T-helper 17 cell (primary cell): ENCODE measurements at regions not wholly inside any gene's neighbourhood (a gene's known extent, or its start where the extent isn't known, plus 50 kb on each side); places are given as distances from the start of the nearest gene placed in this dataset.

Experiments used
- ATAC-seq: fragments of 150-1000 bp; cut with Tn5 transposase; 2 replicates; pipeline ENCODE4 v1.10.0; 2021; ENCODE audit warnings: mild to moderate bottlenecking, moderate library complexity
- DNase-seq, 3 donors: peaks; one replicate each; pipeline versions ENCODE4 v3.0.0 to v3.0.0-alpha.2; 2020 to 2021
- H3K9me3 ChIP-seq: one replicate; pipeline ENCODE4 v1.7.0; 2013; ENCODE audit warnings: low read length, mild to moderate bottlenecking; ENCODE audit not compliant: control insufficient read depth, poor library complexity, severe bottlenecking
- H3K27ac Mint-ChIP-seq: one replicate; pipeline ENCODE4 v1.8.0; 2022; ENCODE audit warnings: mild to moderate bottlenecking, moderate library complexity, mixed read lengths
- H3K27me3 Mint-ChIP-seq: one replicate; pipeline ENCODE4 v1.8.0; 2022; ENCODE audit warnings: mixed read lengths
- H3K36me3 Mint-ChIP-seq: one replicate; pipeline ENCODE4 v1.8.0; 2022; ENCODE audit warnings: low read depth, mixed read lengths
- H3K4me1 Mint-ChIP-seq: one replicate; pipeline ENCODE4 v1.8.0; 2022; ENCODE audit warnings: mild to moderate bottlenecking, mixed read lengths
- H3K4me3 Mint-ChIP-seq: one replicate; pipeline ENCODE4 v1.8.0; 2022; ENCODE audit warnings: mild to moderate bottlenecking, moderate library complexity, mixed read lengths

DNA sequence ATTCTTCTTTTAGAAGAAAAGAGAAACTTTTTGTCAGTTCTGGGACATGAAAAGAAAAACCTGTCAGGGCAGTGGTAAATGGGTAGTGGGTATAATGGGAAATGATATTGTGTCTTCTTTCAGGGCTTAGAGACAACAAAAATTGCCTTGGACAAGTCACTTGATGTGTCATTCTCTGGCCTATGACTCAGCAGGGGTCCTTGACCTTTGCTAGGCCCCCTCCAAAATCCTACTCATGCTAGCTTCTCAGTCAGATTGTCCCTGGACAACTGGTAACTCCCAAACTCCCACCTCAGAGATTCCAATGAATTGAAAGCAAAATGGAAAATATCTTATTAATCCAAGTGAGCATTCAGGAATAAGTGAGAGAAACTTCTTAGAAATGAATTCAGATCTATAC is 258.8 kb upstream of the SPRY2 start:
- no peaks in the 10 kb centered on the region for H3K9me3 ChIP-seq
- Mint-ChIP-seq H3K27me3 (no peaks in the 10 kb centered on the region), H3K4me3 (no peak overlapping the region), H3K4me1 (no peaks in the 10 kb centered on the region), H3K36me3 (no peaks in the 10 kb centered on the region), H3K27ac (no peak overlapping the region)
- DNase-seq (no peak), ATAC-seq (no peak)

DNA sequence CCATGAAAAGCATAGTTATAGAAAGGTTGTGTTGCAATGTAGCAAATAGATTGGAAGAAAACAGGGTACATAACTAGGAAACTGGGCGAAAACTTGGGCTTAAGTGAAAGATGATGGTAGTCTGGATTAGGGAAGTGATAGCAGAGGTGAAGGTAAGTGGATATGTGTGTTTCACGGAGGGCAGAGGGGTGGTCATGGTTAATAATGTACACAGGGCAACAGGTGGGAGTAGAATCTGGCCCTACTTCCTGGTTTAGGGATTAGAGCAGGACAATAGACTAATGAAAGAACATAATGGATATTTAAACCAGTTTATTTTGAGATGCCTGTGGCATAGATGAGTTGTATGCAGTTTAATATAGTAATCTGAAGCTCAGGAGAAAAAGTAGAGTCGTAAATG is 257.3 kb upstream of the SPRY2 start:
- ATAC-seq, result no peak
- no peak for DNase-seq
- no peaks in the 10 kb centered on the region for H3K27me3 Mint-ChIP-seq
- no peak overlapping the region for H3K27ac Mint-ChIP-seq
- no peaks in the 10 kb centered on the region for H3K36me3 Mint-ChIP-seq
- H3K4me3 Mint-ChIP-seq, result no peak overlapping the region
- no peaks in the 10 kb centered on the region for H3K4me1 Mint-ChIP-seq
- no peaks in the 10 kb centered on the region for H3K9me3 ChIP-seq

DNA sequence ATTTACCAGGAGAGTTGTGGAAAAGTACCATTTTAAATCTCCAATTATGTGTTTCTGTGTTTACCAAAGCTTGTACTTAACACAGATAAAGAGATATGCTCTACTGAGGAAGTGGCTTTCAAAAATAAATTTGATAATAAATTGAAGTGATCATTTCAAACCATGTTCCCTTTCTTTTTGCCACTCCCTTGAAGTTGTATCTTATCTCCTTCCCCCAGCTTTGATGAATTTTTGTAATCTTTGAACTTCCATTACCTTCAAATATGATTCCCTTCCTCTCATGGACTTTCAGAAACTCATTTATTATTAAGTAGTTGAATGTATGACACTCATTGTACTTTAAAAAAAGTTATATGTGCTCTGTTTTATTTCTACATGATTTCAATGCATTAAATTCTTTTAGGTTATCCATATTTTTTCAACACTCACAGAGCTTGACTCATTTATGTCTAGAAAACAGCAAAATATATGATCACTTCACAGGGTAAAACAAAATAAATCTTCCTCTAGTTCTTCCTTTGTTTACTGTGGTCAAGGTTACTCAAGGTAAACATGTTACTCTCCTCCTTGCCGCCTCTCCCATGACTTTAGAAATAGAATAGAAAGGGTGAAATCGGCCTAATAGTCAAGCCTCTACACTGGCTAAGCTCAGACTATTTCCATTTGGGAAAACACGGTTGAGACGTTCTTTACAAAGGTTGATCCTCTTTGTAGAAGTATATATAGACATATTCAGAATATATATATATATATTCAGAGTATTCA is 251.2 kb upstream of the SPRY2 start:
- no peak overlapping the region for H3K27ac Mint-ChIP-seq
- ATAC-seq, result no peak

DNA sequence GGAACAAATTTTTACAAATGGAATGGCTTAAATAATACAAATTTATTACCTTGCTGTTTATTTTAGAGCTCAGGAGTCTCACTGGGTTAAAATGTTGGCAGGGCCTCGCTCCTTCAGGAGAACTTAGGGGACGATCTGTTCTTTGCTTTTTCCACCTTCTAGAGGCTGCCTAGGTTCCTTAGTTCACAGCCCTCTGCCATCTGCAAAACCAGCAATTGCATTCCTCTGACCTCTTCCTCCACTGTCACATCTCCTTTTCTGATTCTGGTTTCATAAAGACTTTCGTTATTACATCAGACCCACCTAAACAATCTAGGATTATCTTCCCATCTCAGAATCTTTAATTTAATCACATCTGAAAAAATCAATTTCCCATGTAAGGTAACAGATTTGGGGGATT is 249.6 kb upstream of the SPRY2 start:
- ATAC-seq, result no peak
- no peaks in the 10 kb centered on the region for H3K36me3 Mint-ChIP-seq
- H3K27me3 Mint-ChIP-seq, result no peaks in the 10 kb centered on the region
- H3K27ac Mint-ChIP-seq, result no peak overlapping the region
- no peak overlapping the region for H3K4me3 Mint-ChIP-seq
- DNase-seq, result no peak
- H3K9me3 ChIP-seq, result no peaks in the 10 kb centered on the region
- no peaks in the 10 kb centered on the region for H3K4me1 Mint-ChIP-seq

More for the DNA sequence above, 251.2 kb upstream of the SPRY2 start:
- Mint-ChIP-seq H3K27me3 (no peaks in the 10 kb centered on the region), H3K4me1 (no peaks in the 10 kb centered on the region), H3K36me3 (no peaks in the 10 kb centered on the region), H3K4me3 (no peak overlapping the region)
- no peaks in the 10 kb centered on the region for H3K9me3 ChIP-seq
- no peak for DNase-seq

DNA sequence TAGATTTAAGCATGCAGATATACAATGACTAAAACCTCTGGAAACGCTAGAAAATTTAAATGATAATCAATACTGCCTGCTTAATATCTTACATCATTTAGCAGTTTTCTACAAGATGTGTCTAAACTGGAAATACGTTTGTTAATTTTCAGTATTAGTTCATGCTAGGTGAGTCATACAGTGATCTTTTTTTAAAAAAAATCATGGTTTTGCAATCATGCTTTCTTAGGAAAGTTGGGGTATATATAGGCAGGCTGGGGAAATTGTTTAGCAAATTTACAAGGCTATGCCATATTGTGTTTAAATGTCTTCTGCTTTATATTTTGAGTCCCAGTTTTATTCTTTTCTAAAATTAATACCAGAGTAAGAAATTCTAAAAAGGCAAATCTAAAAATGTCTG is 245.4 kb upstream of the SPRY2 start:
- Mint-ChIP-seq H3K4me3 (no peak overlapping the region), H3K27ac (no peak overlapping the region), H3K4me1 (no peaks in the 10 kb centered on the region), H3K36me3 (no peaks in the 10 kb centered on the region), H3K27me3 (no peaks in the 10 kb centered on the region)
- ATAC-seq (no peak), DNase-seq (no peak)
- no peaks in the 10 kb centered on the region for H3K9me3 ChIP-seq

DNA sequence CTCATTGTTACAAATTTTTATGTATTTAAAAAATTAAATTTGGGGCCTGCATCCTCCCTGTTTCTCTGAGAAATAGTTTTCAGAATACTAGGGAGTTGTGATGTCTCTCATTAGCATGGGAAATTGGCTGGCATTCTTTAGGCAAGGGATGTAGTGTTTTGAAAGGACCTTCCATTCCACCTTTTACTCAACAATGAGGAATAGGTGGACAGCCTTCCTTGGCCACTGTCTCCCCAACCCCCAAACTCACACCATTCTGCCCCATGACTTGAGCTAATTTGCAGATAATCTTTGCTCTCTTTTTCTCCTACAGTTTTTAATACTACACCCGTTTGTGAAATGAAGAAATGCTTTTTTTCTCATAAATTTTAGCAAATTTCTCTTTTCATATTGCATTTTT is 244.6 kb upstream of the SPRY2 start:
- ATAC-seq (no peak), DNase-seq (no peak)
- H3K27ac Mint-ChIP-seq, result no peak overlapping the region
- no peaks in the 10 kb centered on the region for H3K9me3 ChIP-seq
- no peaks in the 10 kb centered on the region for H3K36me3 Mint-ChIP-seq
- H3K27me3 Mint-ChIP-seq, result no peaks in the 10 kb centered on the region
- H3K4me3 Mint-ChIP-seq, result no peak overlapping the region
- no peaks in the 10 kb centered on the region for H3K4me1 Mint-ChIP-seq

DNA sequence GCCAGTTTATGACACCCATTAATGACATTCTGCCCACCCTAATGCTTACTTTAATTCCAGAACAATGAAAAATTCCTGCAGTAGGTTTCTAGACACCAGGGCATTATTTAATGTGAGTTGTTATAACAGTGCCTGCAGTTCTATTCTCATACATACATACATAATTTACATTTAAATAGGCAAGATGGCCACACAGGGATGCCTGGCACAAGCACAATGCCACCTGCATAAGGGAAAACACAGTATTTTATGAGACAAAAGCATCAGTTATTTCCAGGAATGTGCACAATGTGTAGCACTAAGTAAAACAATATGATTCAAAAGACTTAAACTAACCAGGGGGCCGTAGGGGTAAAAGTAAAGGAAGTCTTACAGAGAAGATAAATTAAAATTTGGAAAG is 243.9 kb upstream of the SPRY2 start:
- no peak overlapping the region for H3K27ac Mint-ChIP-seq
- no peaks in the 10 kb centered on the region for H3K27me3 Mint-ChIP-seq
- H3K4me1 Mint-ChIP-seq, result no peaks in the 10 kb centered on the region
- ATAC-seq, result no peak
- H3K9me3 ChIP-seq, result no peaks in the 10 kb centered on the region
- no peaks in the 10 kb centered on the region for H3K36me3 Mint-ChIP-seq
- no peak overlapping the region for H3K4me3 Mint-ChIP-seq
- DNase-seq, result no peak

DNA sequence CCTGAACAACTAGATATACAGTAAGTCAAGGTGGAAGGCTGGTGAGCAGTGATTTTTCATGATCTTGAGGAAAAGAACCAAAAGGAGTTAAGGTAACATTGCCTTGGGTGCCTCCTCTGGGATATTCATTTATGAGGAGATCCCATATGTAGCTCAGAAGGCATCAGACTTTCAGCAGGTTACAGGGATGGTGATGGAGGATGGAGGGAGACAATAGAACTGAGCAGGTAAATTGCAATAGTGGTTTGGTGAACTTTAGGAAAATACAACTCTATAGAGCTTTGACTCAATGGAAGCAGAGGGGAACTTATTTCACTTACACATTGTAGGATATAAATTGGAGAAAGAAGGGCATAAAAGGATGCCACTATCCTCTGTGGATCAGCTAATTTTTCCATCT is 243.4 kb upstream of the SPRY2 start:
- no peaks in the 10 kb centered on the region for H3K27me3 Mint-ChIP-seq
- no peak overlapping the region for H3K27ac Mint-ChIP-seq
- H3K4me3 Mint-ChIP-seq, result no peak overlapping the region
- ATAC-seq (no peak), DNase-seq (no peak)
- H3K36me3 Mint-ChIP-seq, result no peaks in the 10 kb centered on the region
- no peaks in the 10 kb centered on the region for H3K9me3 ChIP-seq
- no peaks in the 10 kb centered on the region for H3K4me1 Mint-ChIP-seq

DNA sequence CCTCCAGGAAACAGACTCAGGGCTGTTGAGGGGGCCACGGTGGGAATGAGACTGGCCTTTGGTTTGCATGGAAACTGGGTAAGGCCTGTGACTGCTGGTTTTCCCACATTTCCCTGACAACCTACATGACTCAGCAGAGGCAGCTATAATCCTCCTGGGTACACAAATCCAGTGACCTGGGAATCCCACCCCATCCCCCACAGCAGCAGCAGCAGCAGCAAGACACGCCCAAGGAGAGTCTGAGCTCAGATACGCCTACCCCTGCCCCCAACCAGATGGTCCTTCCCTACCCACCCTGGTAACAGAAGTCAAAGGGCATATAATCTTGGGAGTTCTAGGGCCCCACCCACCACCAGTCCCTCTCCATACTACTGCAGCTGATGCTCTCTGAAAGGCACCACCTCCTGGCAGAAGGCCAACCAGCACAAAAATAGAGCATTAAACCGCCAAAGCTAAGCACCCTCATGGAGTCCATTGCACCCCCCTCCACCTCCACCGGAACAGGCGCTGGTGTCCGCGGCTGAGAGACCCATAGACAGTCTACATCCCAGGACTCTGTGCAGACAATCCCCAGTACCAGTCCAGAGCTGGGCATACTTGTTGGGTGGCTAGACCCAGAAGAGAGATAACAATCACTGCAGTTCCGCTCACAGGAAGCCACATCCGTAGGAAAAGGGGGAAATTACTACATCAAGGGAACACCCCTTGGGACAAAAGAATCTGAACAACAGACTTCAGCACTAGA is 237.2 kb upstream of the SPRY2 start:
- no peaks in the 10 kb centered on the region for H3K27me3 Mint-ChIP-seq
- no peaks in the 10 kb centered on the region for H3K9me3 ChIP-seq
- ATAC-seq (no peak), DNase-seq (no peak)
- H3K27ac Mint-ChIP-seq, result no peak overlapping the region
- H3K4me3 Mint-ChIP-seq, result no peak overlapping the region
- no peaks in the 10 kb centered on the region for H3K36me3 Mint-ChIP-seq
- no peaks in the 10 kb centered on the region for H3K4me1 Mint-ChIP-seq

DNA sequence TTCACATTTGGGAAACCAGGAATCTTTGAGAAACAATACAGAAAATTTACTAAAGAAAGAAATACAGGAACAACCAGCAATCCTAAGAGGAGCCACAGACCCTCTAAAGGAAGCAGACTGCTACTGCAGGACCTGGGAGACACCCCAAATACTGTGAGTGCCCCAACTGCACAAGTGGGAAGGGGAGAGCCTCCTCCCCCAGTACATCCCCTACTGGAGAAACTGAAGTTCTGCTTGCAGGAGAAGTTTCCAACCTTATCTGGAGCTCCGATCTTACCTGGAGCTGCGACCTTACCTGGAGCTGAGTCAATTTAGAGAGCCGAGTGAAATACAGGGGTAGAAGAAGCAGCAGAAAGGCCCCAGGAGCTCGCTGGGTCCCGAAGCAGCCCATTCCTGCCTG is 236.4 kb upstream of the SPRY2 start:
- H3K27me3 Mint-ChIP-seq, result no peaks in the 10 kb centered on the region
- H3K4me3 Mint-ChIP-seq, result no peak overlapping the region
- H3K9me3 ChIP-seq, result no peaks in the 10 kb centered on the region
- ATAC-seq (no peak), DNase-seq (no peak)
- no peaks in the 10 kb centered on the region for H3K36me3 Mint-ChIP-seq
- H3K4me1 Mint-ChIP-seq, result no peaks in the 10 kb centered on the region
- no peak overlapping the region for H3K27ac Mint-ChIP-seq

DNA sequence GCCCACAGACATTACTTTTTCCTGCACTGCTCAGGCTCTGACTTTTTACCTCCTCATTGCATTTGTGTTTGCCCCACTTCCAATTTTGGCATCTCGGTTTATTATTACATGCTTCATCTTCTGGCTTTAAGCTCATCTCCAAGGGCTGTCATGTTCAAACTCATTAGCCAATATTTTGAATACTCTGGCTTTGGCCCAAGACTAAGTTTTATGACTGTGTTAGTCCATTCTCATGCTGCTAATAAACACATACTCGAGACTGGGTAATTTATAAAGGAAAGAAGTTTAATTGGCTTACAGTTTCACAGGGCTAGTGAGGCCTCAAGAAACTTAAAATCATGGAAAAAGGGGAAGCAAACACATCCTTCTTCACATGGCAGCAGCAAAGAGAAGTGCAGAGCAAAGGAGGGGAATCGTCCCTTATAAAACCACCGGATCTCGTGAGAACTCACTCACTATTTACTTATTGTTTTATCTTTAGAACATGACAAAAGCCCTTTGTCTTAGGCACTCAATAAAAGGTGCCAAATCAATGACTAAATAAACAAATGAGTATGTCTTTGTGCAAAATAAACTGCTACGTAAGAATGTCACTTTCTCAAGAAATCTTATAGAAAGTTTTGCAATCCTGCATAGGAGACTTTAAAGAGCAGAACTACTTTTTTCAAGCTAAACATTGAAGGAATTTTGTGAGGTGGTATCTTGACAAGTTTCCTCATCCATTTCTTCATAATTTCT is 233.4 kb upstream of the SPRY2 start:
- Mint-ChIP-seq H3K4me1 (no peaks in the 10 kb centered on the region), H3K36me3 (no peaks in the 10 kb centered on the region), H3K4me3 (no peak overlapping the region), H3K27me3 (no peaks in the 10 kb centered on the region), H3K27ac (no peak overlapping the region)
- no peaks in the 10 kb centered on the region for H3K9me3 ChIP-seq
- ATAC-seq (no peak), DNase-seq (no peak)

DNA sequence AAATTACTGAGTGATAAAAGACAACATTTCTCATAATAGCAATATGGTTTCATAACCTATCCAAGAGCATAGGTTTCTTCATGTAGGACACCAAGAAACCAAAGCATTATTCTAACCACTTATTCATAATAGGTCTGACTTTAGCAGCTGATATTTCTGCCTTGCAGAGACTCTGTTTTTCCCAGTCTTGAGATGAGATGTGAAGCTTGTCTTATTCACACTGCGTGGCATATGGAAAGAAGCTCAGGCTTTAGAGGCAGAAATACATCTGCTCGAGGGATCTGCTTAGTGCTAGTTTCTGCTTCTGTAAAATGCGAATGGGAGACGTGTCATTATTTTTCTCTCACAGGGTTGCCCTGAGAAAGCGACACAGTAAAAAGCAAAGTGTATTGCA is 232.0 kb upstream of the SPRY2 start:
- Mint-ChIP-seq H3K36me3 (no peaks in the 10 kb centered on the region), H3K4me3 (no peak overlapping the region), H3K27ac (no peak overlapping the region), H3K27me3 (no peaks in the 10 kb centered on the region), H3K4me1 (no peaks in the 10 kb centered on the region)
- no peak for DNase-seq
- ATAC-seq, result no peak
- H3K9me3 ChIP-seq, result no peaks in the 10 kb centered on the region

DNA sequence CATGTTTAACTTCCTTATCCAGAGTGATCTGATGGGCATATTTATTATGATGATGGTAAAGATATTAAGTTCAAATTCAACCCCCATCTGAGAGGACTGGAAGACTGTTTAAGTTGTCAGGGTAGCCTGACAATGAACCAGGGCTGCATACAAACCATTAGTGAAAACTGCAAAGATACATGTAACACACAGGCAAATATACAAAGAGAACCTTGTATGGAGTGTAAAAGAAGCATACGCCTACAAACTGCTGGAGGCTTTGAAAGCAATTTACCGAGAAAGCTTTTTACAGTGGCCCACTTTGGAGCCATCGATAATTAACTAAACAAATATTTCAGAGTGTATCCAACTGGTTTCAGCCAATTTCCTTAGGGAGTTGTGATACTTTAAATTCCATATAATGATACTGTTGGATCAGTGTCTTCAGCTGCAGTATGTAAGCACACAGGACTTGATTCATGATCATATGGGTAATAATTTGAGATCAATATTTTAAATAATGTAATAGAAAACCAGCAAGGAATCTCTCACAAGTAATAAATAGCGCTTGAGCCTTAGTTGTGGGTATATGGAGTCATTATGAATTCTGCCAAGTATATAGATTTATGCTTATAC is 231.5 kb upstream of the SPRY2 start:
- ATAC-seq (no peak), DNase-seq (no peak)
- Mint-ChIP-seq H3K27me3 (no peaks in the 10 kb centered on the region), H3K36me3 (no peaks in the 10 kb centered on the region), H3K27ac (no peak overlapping the region), H3K4me1 (no peaks in the 10 kb centered on the region), H3K4me3 (no peak overlapping the region)
- no peaks in the 10 kb centered on the region for H3K9me3 ChIP-seq
